ENCODE measurements at regions not wholly inside any gene's neighbourhood (a gene's known extent, or its start where the extent isn't known, plus 50 kb on each side); places are given as distances from the start of the nearest gene placed in this dataset.

GRCh38 chr12:90791445-90791844, 163.5 kb downstream of the CCER1 start:
- H3K4me3 ChIP-seq (ENCODE audit: low read depth, low read length): no peak overlapping the region
- TF ChIP-seq, protein P1, sequence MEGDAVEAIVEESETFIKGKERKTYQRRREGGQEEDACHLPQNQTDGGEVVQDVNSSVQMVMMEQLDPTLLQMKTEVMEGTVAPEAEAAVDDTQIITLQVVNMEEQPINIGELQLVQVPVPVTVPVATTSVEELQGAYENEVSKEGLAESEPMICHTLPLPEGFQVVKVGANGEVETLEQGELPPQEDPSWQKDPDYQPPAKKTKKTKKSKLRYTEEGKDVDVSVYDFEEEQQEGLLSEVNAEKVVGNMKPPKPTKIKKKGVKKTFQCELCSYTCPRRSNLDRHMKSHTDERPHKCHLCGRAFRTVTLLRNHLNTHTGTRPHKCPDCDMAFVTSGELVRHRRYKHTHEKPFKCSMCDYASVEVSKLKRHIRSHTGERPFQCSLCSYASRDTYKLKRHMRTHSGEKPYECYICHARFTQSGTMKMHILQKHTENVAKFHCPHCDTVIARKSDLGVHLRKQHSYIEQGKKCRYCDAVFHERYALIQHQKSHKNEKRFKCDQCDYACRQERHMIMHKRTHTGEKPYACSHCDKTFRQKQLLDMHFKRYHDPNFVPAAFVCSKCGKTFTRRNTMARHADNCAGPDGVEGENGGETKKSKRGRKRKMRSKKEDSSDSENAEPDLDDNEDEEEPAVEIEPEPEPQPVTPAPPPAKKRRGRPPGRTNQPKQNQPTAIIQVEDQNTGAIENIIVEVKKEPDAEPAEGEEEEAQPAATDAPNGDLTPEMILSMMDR (IDR thresholded peaks at IDR 0.05; ENCODE audit: insufficient read depth, low read depth, low read length, missing control alignments): no peak
- no peak for DNase-seq (ENCODE audit: low read depth)

DNA sequence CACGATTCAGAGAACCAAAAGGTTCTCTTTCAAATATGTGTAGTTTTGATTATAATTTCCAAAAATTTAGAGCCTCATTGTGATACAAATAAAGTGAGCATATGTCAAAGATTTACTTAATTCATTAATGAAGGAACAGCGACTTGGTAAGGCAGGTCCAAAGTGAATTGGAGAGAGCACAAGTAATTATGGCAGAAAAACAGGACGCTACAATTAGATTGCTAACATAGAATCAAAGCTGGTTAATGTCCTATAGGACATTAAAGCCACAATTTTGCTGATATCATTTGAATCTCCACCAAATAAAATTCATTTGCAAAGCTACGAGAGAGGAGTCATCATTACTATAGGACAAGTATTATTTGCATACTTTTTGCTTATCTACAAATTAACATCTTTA, 164.2 kb downstream of the CCER1 start:
- TF ChIP-seq, protein P1 (IDR thresholded peaks at IDR 0.05; ENCODE audit: insufficient read depth, low read depth, low read length, missing control alignments): no peak
- H3K4me3 ChIP-seq (ENCODE audit: low read depth, low read length): no peak overlapping the region
- no peak for DNase-seq (ENCODE audit: low read depth)

DNA sequence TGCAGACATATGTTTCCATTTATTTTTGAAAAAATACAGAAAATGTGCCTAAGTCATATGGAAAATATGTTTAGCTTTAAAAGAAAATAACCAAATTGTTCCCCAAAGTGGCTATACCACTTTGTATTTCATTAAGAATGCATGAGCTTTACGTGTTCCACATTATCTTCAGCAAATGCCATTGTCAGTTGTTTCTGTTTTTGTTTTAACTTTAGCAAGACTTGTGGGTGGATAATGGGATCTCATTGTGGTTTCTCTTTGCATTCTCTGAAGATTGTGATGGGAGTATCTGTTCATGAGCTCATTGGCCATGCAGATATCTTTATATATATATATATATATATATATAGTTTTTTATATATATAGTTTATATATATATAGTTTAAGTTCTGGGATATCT, 181.5 kb downstream of the CCER1 start:
- DNase-seq (ENCODE audit: low read depth): no peak
- no peak overlapping the region for H3K4me3 ChIP-seq (ENCODE audit: low read depth, low read length)
- TF ChIP-seq, protein P1 (IDR thresholded peaks at IDR 0.05; ENCODE audit: insufficient read depth, low read depth, low read length, missing control alignments): no peak

DNA sequence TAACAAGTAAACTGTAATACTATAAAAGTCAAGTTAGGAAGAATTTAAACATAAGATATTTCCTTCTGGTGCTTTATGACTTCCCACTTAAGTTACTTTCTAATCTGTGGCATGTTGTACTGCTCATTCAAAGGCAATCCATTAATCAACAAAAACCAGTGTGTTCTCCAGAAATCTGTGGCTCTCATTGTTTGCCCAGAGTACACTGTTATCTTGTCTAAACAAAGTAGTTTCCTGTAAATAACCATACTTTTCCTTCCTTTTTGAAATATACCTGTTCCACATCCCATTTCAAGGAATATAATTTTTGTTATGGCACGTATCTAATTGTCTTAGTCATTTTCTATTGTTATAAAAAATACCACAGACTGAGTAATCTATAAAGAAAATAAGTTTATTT, 184.1 kb downstream of the CCER1 start:
- DNase-seq (ENCODE audit: low read depth): no peak
- no peak overlapping the region for H3K4me3 ChIP-seq (ENCODE audit: low read depth, low read length)
- TF ChIP-seq, protein P1 (IDR thresholded peaks at IDR 0.05; ENCODE audit: insufficient read depth, low read depth, low read length, missing control alignments): no peak

GRCh38 chr12:90757957-90758356, 197.0 kb downstream of the CCER1 start:
- no peak overlapping the region for H3K4me3 ChIP-seq (ENCODE audit: low read depth, low read length)
- no peak for DNase-seq (ENCODE audit: low read depth)
- TF ChIP-seq, protein P1 (IDR thresholded peaks at IDR 0.05; ENCODE audit: insufficient read depth, low read depth, low read length, missing control alignments): no peak

- TF ChIP-seq, protein P1 (IDR thresholded peaks at IDR 0.05; ENCODE audit: insufficient read depth, low read depth, low read length, missing control alignments): no peak
- DNase-seq (ENCODE audit: low read depth): no peak
- H3K4me3 ChIP-seq (ENCODE audit: low read depth, low read length): no peak overlapping the region
Observed at GRCh38 chr12:90745211-90745610, 209.8 kb downstream of the CCER1 start.

DNA sequence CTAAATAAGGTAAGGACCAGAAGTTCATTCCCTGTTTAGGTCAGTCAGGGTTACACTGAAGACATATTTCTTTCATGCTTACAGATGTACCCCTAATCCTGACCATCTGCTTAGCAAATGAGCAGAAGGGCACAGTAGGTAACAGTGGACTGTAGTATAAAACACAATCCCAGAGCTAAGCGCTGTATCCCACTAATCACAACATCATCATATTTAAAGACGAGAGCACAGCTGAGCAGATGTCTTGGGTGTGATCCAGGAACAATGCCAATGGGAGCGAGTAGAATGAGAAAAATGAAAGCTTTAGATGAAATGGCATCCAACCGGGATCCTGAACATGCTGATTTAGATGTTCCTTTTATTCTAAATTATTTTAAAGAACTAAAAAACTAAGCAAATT, 213.4 kb downstream of the CCER1 start:
- DNase-seq (ENCODE audit: low read depth): no peak
- no peak overlapping the region for H3K4me3 ChIP-seq (ENCODE audit: low read depth, low read length)
- TF ChIP-seq, protein P1 (IDR thresholded peaks at IDR 0.05; ENCODE audit: insufficient read depth, low read depth, low read length, missing control alignments): no peak
